ENCODE measurements at regions not wholly inside any gene's neighbourhood (a gene's known extent, or its start where the extent isn't known, plus 50 kb on each side); places are given as distances from the start of the nearest gene placed in this dataset.
"Not testable (repeated sequence)": the region's sequence is repeated elsewhere in the genome, so short reads cannot be mapped to it uniquely, and the experiment has no call there.

DNA sequence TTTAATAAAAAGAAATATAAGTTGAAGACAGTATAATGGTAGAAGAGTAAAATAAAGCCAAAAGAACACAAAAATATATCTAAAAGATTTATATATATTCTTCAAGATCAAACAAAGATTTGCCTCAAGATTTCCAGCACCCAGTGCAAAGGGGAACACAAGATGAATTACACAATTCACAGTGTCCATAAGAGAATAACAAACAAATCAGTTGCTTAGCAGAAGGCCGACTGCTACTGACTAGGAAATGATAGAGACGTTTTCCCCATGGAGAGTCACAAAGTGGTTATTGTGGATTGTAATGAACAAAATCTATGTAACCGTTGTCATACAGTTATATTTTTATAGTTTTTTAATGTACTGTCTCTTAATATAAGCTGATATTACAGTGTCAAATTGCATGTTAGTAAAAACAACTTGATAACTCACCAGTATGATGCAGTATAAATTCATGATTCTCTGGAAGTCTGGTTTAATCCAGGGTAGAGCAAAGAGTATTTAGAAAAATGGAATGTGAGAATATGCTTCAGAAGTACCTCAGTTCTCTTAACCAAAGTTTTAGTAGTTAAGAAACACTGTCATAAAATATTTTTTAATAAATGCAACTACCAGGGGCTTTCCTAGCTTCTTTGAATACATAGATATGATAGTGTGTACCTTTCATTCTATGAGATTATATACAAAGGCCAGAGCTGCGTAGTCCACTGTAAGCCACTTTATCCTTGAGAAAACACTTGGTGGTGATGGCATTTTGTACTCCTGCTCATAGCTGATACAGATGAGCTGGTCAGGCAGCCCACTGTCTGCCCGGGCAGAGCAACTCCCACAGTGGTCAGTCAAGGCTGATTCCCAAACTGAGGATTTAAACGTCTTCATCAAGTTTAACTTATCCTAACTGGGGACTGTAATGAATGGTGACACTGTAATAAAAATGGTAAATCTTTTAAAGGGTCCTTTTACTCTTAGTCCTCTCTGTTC lies 180.5 kb upstream of the DTNA start:
- DNase-seq (ENCODE audit: low spot score): no peak

DNA sequence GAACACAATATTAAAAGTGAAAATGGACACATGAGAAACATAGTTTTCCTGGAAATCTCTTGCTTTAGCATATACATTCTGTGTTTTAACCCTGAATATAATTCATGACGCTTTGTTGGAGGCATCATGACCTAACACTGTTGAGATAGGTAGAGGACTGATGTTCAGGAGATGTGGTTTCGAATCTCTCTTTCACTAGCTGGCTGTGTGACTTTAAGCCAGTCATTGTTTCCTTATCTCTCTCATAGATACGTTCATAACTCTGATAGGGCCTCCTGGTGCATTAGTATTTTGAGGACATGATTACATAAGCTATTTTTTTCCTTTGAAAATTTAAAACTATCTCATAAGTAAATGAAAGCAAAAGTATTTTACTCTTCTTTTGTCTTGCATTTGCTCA lies 179.0 kb upstream of the DTNA start:
- no peak for DNase-seq (ENCODE audit: low spot score)

DNA sequence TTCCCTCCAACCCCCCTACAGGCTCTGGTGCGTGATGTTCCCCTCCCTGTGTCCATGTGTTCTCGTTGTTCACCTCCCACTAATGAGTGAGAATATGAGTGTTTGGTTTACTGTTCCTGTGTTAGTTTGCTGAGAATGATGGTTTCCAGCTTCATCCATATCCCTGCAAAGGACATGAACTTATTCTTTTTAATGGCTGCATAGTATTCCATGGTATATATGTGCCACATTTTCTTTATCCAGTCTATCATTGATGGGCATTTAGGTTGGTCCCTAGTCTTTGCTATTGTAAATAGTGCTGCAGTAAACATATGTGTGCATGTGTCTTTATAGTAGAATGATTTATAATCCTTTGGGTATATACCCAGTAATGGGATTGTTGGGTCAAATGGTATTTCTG lies 175.5 kb upstream of the DTNA start:
- DNase-seq (ENCODE audit: low spot score): not testable (repeated sequence)

DNA sequence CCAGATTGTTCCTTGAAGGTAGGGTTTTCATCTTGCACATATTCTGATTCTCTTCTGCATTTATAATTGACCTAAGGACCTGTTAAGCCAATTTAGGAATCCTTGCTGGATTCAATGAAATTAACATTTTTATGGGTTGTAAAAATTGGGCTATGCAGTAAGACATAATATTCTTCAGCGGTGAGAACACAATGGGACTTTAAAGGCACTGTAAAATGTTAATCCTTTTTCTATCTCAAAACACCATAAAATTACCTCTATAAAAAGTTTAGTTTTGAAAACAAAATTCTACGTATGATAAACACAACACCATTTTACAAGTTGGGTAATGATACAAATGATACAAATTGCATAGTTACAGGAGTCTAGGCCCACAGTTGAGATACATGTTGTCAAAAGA lies 169.2 kb upstream of the DTNA start:
- no peak for DNase-seq (ENCODE audit: low spot score)

DNA sequence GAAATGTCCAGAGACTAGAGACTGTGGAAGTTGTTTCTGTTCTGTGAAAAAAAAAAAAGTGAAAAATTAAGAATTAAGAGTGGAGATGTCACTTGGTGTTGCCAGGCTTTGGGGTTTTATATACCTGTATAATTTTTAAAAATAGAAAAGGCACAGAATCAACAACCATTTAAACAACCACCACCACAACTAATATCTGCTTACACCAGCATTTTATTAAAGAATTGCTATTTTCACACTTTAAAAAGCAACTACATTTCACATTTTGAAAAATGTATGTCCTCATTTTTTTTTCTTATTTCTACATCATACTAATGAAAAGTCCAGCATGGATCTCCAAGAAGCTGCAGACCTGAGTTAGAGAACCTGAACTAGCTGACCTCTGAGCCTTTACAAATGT lies 167.5 kb upstream of the DTNA start:
- no peak for DNase-seq (ENCODE audit: low spot score)

DNA sequence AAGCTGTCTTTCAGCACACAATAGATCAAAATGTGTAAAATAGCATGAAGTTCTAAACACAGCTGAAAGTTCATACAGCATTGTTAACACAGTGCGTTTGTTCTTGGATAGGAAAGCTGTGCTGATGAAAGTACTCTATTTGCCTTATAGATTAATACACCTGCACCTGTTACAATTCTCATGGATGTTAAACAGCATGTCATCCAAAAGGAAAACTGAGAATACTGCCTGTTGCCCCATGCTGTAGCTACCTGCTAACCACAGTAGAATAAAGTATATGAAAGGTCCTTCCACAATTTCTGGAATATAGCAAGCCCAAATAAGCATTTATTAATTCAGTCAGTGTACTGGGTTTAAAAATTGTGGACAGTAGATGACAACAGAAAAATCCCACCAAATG lies 166.7 kb upstream of the DTNA start:
- DNase-seq (ENCODE audit: low spot score): no peak

DNA sequence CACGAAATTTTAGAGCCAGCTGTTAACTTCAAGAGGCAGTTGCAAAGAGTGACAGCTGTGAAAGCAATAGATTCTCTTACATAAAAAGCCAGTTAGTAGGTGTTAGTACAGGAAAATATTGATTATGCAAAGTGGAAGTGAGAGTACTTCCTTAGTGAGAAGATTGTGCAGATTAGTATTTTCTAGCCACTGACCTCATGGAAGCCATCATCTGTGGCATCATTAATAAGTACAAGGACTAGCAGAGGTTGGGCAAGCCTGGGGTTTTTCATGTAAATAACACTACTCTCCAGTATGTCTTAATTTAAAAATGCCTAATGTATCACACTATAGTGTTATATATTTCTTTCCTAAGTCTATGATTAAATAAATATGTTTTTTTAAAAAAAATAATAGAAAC lies 166.2 kb upstream of the DTNA start:
- no peak for DNase-seq (ENCODE audit: low spot score)

DNA sequence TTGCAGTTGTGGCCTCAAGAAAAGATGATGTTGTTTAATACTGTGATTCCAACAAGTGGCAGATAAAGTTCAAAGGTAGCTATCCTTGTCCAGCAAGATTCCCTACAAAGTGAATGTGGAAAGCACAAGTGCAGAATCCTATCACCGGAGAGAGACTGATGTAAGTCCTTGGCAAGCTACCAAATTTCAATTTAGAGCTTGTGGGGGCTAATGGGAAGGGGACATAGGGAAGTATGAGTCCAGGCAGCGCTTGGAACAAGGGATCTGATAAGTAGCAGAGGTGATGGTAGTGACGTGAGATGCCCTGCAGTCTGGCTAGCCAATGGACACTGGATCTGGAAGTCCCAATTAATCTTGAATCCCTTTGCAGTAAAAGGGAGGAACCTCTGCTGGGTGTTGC lies 165.2 kb upstream of the DTNA start:
- no peak for DNase-seq (ENCODE audit: low spot score)

DNA sequence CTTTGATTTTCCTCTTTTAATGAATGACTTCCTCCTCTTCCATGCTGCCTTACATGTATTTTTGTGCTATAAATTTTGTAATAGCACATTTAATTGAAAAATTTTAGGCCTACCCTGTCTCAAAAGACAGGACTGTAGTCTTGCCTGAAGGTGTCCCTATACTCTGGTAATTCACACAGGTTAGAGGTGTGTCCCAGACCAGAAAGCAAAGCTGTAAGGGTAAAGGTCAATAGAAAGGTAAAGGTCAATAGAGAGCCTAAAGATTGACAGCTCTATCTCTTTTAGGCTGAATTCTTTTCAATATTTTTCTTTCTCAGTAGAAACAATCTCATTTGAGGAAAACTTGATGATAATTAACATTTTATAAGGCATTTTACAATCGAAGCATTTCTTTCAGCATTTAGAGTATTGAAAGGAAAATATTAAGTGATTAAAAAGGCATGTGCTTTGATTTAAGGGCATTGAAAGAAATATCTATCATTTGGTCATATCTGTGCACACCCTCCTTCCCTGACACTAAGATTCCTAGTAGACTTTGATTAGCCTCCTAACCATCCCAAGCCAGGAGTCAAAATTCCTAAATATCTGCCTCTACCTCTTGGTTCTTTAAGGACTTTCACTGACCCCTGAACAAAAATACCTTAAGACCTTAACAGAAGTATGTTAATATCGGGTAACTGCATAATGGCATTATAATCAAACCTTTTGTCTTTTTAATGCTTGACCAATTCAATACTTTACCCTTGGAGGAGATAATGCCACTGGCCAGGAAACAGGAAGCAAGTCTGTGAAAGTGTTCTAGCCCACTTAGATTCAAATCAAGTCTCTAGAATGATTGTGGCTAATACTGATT lies 161.8 kb upstream of the DTNA start:
- no peak for DNase-seq (ENCODE audit: low spot score)

DNA sequence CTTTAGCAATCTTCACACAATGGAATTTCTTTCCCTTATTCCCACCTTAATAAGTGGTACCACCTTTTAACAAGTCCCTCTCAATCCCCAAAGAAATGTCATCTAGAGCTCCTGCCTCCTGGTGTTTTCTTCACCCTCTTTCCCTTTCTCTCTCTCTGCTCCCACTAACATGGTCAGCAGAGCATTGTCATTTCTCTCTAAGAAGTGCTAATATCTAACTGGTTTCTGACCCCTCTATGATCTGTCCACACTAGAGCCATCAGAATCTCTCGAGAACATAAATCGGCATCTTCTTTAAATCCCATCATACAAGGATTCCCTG lies 161.2 kb upstream of the DTNA start:
- no peak for DNase-seq (ENCODE audit: low spot score)

DNA sequence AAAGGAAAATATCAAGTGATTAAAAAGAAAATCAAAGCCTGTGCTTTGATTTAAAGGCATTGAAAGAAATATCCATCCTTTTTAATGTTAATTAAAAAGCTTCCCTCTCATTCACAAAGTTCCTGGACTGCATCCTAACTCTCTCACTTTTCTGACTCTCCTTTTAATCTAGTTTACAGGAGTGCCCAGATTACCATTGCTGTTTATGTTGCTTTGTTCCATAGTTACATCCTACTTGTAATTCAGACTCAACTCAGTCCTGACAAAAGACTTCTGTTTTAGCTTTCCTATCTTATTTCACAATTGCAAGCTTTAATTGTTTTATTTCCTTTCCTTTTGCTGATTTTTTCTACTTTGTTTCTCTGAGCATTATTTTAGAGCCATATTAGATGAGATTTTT lies 160.7 kb upstream of the DTNA start:
- DNase-seq (ENCODE audit: low spot score): no peak

DNA sequence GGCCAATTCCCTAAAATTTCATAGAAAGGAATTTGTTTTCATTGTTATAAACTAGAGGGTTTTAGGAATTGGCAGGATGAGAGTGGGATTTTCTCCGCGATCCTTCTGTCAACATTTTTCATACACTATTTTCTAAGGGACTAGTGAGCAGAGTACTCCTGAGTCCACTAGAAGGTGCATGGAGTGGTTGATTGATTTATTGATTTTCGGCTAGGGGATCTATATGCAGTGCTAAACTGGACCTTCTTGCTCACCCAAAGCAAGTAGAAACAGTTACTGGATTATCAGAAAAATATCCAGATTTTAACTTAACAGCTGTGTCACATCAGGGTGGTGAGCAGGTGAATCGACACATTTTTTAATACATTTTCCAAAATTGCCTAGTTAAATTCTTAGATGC lies 159.9 kb upstream of the DTNA start:
- no peak for DNase-seq (ENCODE audit: low spot score)

DNA sequence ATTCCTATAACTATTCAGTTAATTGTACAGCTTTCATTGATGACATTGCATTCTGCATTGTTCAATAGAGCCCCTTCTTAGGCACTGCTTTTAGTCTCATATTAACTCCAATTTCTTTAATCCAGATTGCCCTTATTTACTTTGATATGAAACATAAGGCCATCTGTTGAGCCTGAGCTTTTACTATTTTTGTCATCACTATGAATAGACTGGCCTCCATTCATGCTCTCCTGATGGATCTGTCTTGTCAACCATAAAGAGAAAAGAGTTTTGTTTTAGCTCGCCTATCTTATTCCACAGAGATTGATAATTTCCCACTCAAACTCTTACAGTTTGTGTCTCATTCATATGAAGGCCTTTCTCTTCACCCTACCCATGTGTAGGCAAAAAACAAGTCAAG lies 159.2 kb upstream of the DTNA start:
- no peak for DNase-seq (ENCODE audit: low spot score)

DNA sequence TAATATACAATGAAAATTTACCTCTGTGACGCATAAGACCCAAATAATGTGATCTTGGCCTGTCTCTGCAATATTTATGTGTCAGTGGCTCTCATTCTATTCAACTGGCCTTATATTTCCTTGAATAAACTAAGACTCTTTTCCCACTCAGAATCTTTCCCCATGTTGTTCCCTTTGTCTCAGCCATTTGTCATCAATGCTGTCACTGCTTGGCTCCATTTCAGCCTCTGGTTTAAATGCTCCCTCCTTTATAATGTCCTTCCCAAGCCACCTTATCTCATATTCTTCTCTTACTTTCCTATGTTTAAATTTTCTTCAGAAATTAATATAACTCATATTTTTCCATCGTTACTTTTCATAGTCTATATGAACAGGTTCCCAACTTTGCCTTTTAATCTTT lies 158.3 kb upstream of the DTNA start:
- DNase-seq (ENCODE audit: low spot score): no peak

DNA sequence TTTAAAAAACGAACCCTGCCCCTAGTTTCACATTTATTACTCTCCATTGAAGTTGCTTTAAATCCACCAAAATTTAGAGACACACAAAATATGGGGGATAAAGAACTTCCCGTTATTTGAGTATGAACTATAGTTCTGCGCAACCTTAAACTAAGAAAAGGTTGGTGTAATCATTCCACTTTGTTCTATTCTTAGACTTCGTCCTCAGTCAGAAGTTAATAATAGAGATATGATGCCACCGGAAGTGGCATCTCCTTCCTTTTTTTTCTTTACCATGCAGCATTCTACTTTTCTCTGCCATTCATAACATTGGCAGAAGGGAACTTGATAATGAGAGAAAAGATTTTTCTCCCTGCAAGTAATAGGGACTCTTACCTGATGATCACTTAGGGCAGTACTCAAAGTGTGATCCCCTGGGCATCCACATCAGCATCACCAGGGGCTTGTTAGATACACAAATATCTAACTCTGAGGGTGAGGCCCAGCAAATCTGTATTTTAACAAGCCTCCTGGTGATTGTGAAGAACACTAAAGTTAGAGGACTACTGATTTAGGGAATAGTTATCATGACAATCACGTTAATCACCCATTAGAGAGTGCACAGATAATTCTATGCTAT lies 147.7 kb upstream of the DTNA start:
- no peak for DNase-seq (ENCODE audit: low spot score)

DNA sequence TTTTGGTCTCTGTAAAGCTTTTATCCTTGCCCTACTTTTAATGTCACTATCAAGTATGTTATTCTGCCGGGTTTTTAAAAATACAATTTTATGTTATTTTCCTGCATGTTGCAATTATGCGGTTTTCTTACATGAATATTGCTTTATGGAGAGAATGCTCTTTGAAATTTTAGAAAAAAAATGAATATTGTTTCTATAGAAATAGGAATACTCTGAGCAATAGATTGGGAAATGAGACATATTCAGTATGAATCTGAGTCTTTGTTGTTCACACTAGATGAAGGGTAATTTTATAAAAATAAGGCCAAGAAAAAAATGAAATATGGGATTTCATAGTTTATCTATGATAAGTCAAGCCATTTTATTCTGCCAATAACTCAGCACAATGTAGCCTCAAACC lies 142.2 kb upstream of the DTNA start:
- no peak for DNase-seq (ENCODE audit: low spot score)

DNA sequence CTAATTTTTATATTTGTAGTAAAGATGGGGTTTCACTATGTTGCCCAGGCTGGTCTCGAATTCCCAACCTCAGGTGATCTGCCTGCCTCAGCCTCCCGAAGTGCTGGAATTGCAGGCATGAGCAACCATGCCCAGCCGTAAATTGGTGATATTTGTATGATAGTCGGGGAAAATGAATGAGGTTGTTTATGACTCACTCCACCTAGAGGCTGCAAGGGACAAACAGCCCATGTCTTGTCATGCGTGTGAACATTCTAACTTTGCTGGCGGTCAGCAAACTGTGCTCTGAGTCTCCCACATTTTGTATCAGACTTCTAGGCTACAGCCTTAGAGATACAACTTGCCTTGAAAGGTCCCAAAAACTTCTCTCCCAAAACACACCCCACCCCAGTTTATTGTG lies 133.5 kb upstream of the DTNA start:
- no peak for DNase-seq (ENCODE audit: low spot score)

DNA sequence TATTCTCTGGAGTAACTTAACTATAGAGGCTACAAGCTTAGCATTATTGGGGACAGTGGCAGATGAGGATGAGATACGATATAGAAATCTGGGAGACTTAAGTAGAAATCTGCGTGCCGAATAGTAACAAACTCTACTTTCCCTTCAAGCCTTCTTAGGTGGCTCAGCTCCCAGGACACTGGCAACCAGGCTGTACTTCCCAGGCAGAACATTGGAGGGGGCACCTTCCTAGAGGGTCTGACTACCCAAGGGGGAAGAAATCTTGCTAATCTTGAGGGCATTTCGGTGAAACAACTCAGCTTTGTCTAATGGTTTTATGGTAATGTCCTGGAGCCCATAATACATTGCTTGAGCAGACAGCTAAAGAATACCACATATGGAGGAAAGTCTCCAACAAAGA lies 126.2 kb upstream of the DTNA start:
- DNase-seq (ENCODE audit: low spot score): no peak

DNA sequence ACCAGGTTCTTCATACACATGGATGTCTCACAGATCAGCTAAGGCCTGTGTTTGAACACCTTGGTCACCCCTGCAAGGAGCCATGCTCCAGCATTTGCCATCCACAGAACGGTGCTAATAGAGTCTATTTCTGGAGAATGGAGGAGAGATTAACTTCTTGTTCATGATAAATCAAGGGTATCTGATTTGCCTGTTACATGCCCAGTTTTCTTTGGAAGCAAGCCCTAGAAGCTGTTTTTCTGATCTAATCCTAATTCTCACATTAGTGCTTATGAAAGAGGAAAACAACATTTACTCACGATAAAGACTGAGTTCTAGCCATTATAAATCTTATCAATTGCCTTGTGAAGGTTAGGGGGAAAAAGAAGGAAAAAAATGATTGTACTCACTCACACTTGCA lies 119.6 kb upstream of the DTNA start:
- no peak for DNase-seq (ENCODE audit: low spot score)

DNA sequence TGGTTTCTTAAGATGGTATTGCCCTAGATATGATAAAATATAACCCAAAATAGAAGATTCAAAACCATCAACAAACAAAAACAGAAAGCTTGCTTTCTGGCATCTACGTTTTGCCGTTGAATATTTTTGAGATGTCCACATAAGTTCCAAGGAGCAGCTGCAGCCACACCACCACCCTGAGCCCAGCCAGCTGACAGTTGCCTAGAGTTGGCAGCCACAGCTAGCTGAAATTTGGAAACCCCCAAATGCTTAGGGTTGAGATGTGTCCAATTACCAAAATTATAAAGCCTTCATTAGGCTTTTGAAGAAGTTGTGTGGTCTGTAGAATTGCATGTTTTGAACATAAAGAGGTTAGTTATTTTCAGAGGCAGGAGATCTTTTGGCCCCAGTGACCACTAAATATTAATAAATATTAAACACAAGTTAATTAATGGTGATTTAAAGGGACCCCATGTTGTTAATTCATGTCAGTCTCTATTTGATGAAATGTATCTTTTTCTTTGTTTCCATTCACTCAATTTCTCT lies 118.1 kb upstream of the DTNA start:
- no peak for DNase-seq (ENCODE audit: low spot score)

DNA sequence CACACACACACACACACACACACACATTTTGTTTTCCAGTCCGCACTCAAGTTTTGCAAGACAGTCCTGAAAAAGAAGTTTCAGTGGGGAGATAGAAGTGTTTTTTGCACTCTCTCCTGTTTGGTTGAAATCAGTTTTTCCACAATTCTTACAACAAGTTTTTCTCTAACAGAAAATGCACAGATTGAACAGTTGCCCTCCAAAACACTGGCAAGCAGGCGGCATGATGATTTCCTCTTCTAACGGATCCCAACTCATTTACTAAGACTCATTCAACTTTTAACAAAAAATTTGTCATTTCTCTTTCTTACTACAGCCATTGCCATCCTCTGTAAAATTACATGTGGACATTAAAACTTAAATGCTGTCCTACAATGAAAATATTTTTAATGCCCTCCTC lies 117.6 kb upstream of the DTNA start:
- DNase-seq (ENCODE audit: low spot score): no peak

DNA sequence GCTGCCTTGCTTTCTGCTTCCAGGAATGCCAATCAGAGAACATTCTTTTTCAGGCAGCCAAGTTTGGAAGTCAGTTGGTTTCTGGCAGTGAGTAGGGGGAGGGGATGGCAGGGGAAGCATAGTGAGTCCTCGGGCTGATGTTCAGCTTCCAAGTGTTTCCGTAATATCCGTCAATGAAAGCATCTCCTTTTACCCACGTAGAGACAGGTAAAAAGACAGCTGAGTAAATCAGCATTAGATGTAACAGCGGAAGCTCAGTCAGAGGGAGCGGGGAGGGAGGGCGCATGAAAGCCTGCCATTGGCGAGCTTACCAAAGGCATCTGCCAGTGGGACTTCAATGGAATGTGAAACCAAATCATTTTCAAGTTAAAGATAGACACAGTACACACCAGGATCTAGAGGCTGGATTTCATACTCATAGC lies 117.1 kb upstream of the DTNA start:
- peak; percentile 74 for DNase-seq (ENCODE audit: low spot score)

DNA sequence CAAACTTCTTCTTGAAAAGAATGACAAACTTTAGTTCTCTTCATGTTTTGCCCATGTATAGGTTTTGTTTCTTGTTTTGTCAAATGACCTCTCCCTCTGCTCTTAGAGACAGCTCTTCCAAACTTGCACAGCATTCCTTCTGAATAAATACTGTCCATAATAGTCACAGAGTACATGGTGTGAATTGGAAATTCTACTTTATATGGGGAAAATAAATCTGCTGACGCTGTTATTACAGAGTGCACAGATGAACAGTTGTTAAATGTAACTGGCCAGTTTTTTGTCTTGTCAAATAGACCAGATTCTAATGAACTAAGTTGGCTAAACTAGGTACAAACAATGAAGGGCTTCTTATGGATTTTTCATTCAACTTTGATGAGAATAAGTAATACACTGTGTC lies 115.8 kb upstream of the DTNA start:
- no peak for DNase-seq (ENCODE audit: low spot score)
